GM21515 (cell line): ENCODE measurements at regions not wholly inside any gene's neighbourhood (a gene's known extent, or its start where the extent isn't known, plus 50 kb on each side); places are given as distances from the start of the nearest gene placed in this dataset.

ENCODE experiments used
- ATAC-seq: cut with Tn5 transposase; IDR thresholded peaks from one replicate; pipeline ENCODE4 v1.9.1; 2021; ENCODE audit not compliant: unreplicated experiment

- ATAC-seq, result no peak
Observed at GRCh38 chr5:173796721-173797495, 91.2 kb upstream of the CPEB4 start.

- ATAC-seq, result no peak
Observed at GRCh38 chr5:173798127-173798810, 89.9 kb upstream of the CPEB4 start.

- no peak for ATAC-seq
Observed at GRCh38 chr5:173800340-173800739, 87.8 kb upstream of the CPEB4 start.

- ATAC-seq, result no peak
Observed at GRCh38 chr5:173801006-173801405, 87.1 kb upstream of the CPEB4 start.

DNA sequence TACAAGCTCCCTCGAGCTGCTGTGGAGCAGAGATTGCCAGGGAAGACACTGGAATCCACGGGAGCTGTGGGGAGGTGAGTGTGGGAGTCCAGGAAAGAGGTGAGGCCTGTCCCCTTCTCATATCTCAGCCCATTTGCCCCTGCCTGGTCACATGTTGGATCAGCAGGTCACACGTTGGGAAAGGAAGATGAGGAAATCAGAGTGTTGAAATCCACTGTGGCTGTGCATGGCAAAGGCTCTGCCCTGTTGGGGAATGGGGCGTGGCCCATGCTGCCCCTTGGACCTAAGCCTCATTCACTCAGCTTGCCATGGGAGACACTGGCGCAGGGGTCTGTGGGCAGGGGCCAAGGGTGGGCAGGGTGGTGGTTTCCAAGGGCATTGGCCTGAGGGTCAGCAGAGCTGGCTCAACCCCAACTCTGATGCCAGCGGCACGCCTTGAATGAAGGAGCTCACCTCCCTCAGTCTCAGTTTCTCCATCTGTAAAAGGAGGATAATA lies 85.4 kb upstream of the CPEB4 start:
- no peak for ATAC-seq

DNA sequence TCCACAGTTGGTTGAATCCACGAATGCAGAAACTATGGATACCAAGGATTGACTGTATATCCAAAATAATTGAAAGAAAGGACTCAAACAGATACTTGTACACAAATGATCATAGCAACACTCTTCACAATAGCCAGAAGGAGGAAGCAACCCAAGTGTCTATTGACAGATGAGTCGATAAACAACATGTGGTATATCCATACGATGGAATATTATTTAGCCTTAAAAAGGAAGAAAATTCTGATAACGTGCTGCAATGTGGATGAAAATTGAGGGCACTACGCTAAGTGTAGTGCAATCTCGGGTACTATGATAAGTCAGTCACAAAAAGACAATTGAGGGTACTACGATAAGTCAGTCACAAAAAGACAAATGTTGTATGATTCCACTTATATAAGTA lies 83.6 kb upstream of the CPEB4 start:
- ATAC-seq, result no peak

DNA sequence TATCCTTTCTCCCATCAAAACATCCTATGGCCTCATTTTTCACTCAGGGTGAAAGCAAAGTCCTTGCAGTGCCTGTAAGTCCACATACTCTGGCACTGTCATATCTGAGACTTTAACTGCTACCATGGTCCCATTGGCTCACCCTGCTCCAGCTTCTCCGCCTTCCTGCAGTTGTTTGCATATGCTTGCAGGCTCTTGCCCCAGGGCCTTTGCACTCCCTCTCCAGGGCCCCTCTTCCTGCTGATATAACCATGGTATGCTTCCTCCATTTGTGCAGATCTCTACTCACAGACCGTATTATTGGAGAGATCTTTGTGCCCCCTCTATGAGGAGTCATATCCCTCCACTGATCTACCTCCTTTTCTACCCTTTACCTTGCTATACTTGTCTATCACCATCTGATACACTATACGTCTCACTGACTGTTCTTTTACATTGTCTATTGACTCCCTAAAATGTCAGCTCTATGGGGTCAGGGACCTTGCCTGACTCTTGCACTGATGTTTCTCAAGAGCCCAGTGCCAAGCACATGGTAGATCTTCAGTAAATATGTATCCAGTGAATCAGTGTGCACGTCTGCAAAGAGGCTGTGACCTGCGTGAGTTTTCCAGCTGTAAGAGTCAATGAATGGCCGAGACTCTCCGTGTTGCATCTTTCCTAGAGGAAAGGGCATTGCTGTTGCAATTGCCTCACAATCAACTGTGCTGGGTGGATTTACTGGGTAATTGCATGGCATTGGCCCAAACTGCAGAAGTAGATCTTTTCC lies 81.7 kb upstream of the CPEB4 start:
- ATAC-seq, result no peak

DNA sequence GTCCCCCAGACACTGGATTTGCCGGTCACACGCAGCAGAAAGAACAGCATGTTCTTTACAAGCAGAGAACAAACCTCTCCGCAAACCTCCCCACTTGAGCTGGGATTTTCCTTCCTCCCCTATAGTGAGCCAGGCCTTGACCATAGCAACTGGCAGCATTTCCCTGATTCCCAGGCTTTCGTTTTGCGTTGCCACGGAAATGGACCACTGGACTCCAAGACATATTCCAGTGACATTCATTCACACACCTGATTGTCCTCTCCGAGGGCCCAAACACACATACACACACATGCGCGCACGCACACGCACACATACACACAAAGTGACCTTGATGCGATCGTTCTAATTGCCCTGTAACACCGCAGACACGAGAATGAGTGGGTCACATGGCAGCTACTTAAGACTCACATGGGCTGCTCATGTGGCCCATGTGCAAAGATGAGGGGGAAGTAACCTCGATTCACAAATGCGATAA lies 80.9 kb upstream of the CPEB4 start:
- ATAC-seq, result no peak

DNA sequence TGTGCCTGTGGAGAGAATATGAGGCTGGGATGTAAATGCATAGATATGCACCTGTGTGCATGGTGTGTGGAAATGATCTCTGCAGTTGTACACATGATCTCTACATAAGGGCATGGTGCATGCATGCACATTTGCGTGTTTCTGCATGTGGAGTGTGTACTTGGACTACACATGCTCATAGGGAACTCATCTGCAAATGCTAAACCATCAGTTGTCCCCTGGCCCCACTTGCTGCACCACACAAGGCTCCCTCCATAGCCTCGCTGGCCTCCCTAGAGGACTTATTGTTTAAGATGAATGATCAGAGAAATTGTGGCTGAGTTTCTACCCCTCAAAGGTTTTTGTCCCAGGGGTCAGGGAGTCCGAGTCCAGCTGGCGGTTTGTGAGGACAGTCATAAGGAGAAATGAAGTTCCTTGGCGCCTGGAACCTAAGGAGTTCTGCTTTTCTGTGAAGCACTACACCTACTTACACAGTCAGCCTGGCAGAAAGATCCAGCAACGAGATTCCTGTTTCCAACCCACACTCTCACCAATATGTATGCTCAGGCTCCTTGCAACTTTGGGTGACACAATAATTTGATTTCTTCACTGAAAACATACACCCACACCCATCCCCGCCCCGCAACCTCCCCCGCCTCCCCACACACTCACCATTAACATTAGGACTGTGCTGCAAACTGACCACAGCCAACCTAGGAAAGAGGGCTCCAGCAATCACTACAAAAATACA lies 79.9 kb upstream of the CPEB4 start:
- ATAC-seq, result no peak

DNA sequence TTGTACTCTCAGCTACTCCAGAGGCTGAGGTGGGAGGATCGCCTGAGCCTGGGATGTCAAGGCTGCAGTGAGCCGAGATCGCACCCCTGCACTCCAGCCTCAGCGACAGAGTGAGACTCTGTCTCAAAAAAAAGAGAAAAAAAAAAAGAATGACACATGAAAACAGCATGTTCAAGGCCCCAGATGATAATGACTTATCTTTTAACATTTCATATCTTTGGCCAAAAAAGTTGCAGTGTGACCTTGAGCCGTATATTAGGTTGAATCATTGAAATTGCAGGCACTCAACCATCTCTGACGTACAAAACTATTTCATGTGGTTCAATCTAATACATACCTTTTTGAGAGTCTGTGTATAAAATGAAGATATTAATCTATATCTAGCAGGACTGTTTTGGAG lies 79.1 kb upstream of the CPEB4 start:
- no peak for ATAC-seq

DNA sequence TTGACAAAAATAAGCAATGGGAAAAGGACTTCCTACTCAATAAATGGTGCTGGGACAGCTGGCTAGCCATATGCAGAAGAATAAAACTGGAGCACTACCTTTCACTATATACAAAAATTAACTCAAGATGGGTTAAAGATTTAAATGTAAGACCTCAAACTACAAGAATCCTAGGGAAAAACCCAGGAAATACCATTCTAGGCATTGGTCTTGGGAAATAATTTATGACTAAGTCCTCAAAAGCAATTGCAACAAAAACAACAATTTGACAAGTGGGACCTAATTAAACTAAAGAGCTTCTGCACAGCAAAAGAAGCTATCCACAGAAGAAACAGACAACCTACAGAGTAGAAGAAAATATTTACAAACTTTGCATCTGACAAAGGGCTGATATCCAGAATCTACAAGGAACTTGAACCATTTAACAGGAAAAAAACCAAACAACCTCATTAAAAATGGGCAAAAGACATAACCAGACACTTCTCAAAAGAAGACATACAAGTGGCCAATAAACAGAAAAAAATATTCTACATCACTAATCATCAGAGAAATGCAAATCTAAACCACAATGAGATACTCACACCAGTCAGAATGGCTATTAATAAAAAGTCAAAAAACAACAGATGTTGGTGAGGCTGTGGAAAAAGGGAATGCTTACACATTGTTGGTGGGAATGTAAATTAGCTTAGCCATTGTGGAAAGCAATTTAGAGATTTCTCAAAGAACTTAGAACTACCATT lies 75.2 kb upstream of the CPEB4 start:
- ATAC-seq, result no peak

DNA sequence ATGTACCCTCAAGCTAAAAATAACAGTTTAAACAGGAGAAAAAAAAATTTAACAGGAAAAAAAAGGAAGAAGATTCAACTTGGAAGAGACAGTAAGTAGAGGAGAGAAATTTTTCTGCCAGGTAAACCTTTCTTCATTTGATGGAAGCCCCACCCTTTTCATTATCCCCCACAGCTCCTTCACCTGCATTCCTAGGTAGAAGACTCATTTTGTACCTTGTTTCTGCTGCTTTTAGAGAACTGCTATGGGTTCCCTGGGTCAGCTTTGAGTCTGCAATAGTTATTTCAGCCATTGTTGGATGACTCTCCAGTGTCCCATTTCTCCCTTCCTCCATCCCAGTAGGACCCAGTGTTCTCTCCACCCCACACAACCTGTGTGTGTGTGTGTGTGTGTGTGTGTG lies 74.1 kb upstream of the CPEB4 start:
- ATAC-seq, result no peak

DNA sequence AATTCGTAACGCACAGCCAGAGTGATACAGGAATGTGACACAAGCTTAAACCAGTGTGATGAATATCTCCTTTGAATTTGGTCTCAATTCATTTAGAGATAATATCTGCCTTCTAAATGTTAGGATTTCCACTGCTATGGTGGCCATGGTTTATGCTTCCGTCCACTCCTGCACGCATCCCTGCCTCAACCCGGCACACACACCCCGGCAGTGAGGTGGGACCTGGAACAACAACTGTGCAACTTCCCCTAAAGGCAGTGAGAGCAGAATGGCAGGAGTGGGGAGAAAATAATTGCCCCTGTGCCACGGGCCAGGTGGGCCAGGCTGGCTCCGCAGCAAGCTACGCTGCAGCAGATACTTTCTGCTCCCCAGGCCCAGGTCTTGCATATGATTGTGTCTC lies 72.6 kb upstream of the CPEB4 start:
- no peak for ATAC-seq

- no peak for ATAC-seq
Observed at GRCh38 chr5:173816728-173817127, 71.4 kb upstream of the CPEB4 start.

- no peak for ATAC-seq
Observed at GRCh38 chr5:173817561-173817960, 70.6 kb upstream of the CPEB4 start.

DNA sequence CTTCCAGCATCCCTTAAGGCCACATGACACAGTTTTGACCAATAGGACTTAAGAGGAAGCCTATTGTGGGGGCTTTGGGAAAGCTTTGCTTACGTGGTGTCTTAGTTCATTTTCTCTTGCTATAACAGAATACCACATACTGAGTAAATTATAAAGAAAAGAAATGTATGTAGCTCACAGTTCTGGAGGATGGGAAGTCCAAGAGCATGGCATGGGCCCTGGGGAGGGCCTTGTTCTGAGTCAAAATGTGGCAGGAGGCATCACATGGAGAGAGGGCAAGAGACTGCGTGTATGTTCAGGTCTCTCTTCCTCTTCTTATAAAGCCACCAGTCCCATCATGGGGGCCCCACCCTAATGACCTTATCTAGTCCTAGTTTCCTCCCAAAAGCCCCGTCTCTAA lies 68.6 kb upstream of the CPEB4 start:
- no peak for ATAC-seq

GRCh38 chr5:173823274-173823644 lies 64.9 kb upstream of the CPEB4 start:
- no peak for ATAC-seq

GRCh38 chr5:173823721-173824567 lies 64.2 kb upstream of the CPEB4 start:
- no peak for ATAC-seq

DNA sequence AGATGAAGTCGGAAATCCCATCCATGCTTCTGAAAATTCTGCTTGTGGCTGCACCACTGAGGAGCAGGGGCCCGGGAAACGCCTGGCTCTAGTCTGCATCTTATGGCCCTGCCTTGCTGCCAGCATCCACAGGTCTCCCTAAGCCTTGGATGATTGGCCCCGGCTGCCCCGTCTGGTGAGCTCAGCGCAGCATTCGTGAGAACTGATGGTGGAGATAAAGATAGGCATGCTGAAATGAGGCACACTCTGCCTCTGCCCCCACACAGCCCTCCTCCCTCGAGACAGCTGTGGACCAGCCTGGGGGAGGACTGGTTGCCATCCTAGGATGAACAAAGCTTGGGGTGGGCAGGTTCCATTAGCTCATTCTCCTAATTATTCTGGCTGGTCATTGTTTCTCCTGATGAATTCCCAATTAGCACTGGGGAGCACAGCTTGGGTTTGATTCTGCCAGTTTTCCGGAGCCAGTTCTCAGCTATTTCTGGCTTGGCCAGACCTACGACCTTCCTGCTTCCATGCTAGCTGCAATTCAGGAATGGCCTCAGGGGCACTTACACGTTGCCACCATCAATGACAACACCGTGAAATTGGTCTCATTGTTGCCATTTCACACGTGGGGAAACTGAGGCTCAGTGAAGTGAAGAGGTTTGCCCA lies 62.8 kb upstream of the CPEB4 start:
- no peak for ATAC-seq
